K562 (cell line): ENCODE measurements at regions not wholly inside any gene's neighbourhood (a gene's known extent, or its start where the extent isn't known, plus 50 kb on each side); places are given as distances from the start of the nearest gene placed in this dataset.

Experiments used
- ATAC-seq: fragments of 200-7000 bp; cut with Tn5 transposase; 3 replicates; pipeline ENCODE4 v1.9.1; 2020; ENCODE audit warnings: moderate library complexity
- BruUV-seq: library from RNA; stranded (reverse); fragments of 400-500 nt; replicated peaks from 2 replicates; lab custom pipeline; 2021; lab: Mats Ljungman, UMichigan
- CTCF ChIA-PET: fragments of 300-600 bp; formaldehyde crosslinking; extraction: SDS; loops from one replicate; lab custom pipeline; 2021; ENCODE audit warnings: low intra/inter-chr PET ratio; lab: Yijun Ruan, JAX
- POLR2A ChIA-PET: fragments of 300-600, 350-650 bp; sonication (Branson Sonifier 250); formaldehyde crosslinking; extraction: SDS; loops from one replicate; lab custom pipeline; 2021; ENCODE audit warnings: antibody characterized with exemption, inconsistent platforms; lab: Yijun Ruan, JAX
- DNase-seq, 4 experiments: peaks; one replicate each; pipeline versions ENCODE4 v3.0.0 to v3.0.0-alpha.2; 2011 to 2018; ENCODE audit warnings: low spot score in 3 of 4, mixed read lengths in 3 of 4; ENCODE audit errors: extremely low read depth in 1 of 4
- FAIRE-seq: peaks from 2 replicates; lab custom pipeline; 2011; peaks lifted over from hg19 to GRCh38; lab: Jason Lieb, UNC
- H2AFZ ChIP-seq: 2 replicates; pipeline ENCODE4 v1.6.0; 2011; ENCODE audit warnings: low read depth, low read length, control low read depth, inconsistent platforms
- H3K27ac ChIP-seq: fragments of 200-600 bp; 3 replicates; pipeline ENCODE4 v1.8.0; 2011; ENCODE audit warnings: low read depth, mild to moderate bottlenecking, control low read depth, inconsistent platforms, low read length, moderate library complexity, mixed read lengths; ENCODE audit errors: extremely low read depth
- H3K27me3 ChIP-seq, 2 experiments: fragments of 300-600 bp in 1 of 2; 2 replicates in 1 of 2; 3 replicates in 1 of 2; pipeline versions ENCODE4 v1.6.0 to v1.8.0; 2011; ENCODE audit warnings: inconsistent platforms in 2 of 2, low read length in 2 of 2, mild to moderate bottlenecking in 1 of 2, mixed read lengths in 1 of 2, moderate library complexity in 1 of 2; ENCODE audit not compliant: control insufficient read depth in 2 of 2, insufficient read depth in 2 of 2
- H3K36me3 ChIP-seq: fragments of 300-600 bp; 3 replicates; pipeline ENCODE4 v1.8.0; 2011; ENCODE audit warnings: mild to moderate bottlenecking, low read length, inconsistent platforms; ENCODE audit not compliant: control insufficient read depth, insufficient read depth
- H3K4me1 ChIP-seq, 2 experiments: fragments of 200-600 bp in 1 of 2; replicated peaks in 1 of 2; 2 replicates in 1 of 2; 3 replicates in 1 of 2; pipeline versions ENCODE4 v1.5.1 to v1.8.0; 2011; ENCODE audit warnings: inconsistent platforms in 2 of 2, low read length in 2 of 2, mild to moderate bottlenecking in 1 of 2, mixed read lengths in 1 of 2, moderate library complexity in 1 of 2; ENCODE audit not compliant: control insufficient read depth in 2 of 2, insufficient read depth in 2 of 2
- H3K4me2 ChIP-seq: 2 replicates; pipeline ENCODE4 v1.6.1; 2011; ENCODE audit warnings: low read length, control low read depth, inconsistent platforms, mixed read lengths; ENCODE audit not compliant: insufficient read depth
- H3K4me3 ChIP-seq: fragments of 200-600 bp; sonication (generic), shearing (Covaris generic); 2 replicates; pipeline ENCODE4 v1.5.1; 2016; ENCODE audit warnings: control low read depth, inconsistent platforms
- H3K79me2 ChIP-seq: fragments of 200-600 bp; 3 replicates; pipeline ENCODE4 v1.8.0; 2011; ENCODE audit warnings: low read length, inconsistent platforms; ENCODE audit not compliant: control insufficient read depth, insufficient read depth
- H3K9ac ChIP-seq, 2 experiments: 2 replicates each; pipeline versions ENCODE4 v1.6.0 to v1.6.1; 2011; ENCODE audit warnings: low read depth in 2 of 2, low read length in 2 of 2, control low read depth in 1 of 2, inconsistent platforms in 1 of 2, mild to moderate bottlenecking in 1 of 2, mixed read lengths in 1 of 2; ENCODE audit not compliant: insufficient read depth in 1 of 2
- H3K9me1 ChIP-seq: one replicate; pipeline ENCODE4 v1.6.0; 2011; ENCODE audit warnings: inconsistent platforms, mild to moderate bottlenecking, low read length, moderate library complexity; ENCODE audit not compliant: control insufficient read depth, insufficient read depth
- H3K9me3 ChIP-seq: replicated peaks from 2 replicates; pipeline ENCODE4 v1.5.1; 2011; ENCODE audit warnings: low read depth, low read length, inconsistent platforms; ENCODE audit not compliant: control insufficient read depth, insufficient read depth
- H4K20me1 ChIP-seq: replicated peaks from 2 replicates; pipeline ENCODE4 v1.6.1; 2011; ENCODE audit warnings: low read length, inconsistent platforms, mixed read lengths; ENCODE audit not compliant: control insufficient read depth, insufficient read depth
- ASH1L ChIP-seq: fragments of 450-650 bp; IDR thresholded peaks from 2 replicates; pipeline ENCODE4 v1.6.1; 2018; ENCODE audit warnings: borderline replicate concordance, mild to moderate bottlenecking, low read depth; ENCODE audit not compliant: partially characterized antibody
- BMI1 ChIP-seq: fragments of 150-350 bp; IDR thresholded peaks from 2 replicates; pipeline ENCODE4 v1.6.1; 2014; ENCODE audit warnings: low read length
- E4F1 ChIP-seq: fragments of 250-450 bp; sonication (Bioruptor Pico); IDR thresholded peaks from 2 replicates; pipeline ENCODE4 v1.5.0; 2021; ENCODE audit warnings: mild to moderate bottlenecking, borderline replicate concordance
- MCM5 ChIP-seq: fragments of 450-650 bp; IDR thresholded peaks from 2 replicates; pipeline ENCODE4 v1.6.1; 2016; ENCODE audit warnings: low read depth
- MTF1 ChIP-seq: fragments of 250-450 bp; sonication (Bioruptor Pico); IDR thresholded peaks from 2 replicates; pipeline ENCODE4 v1.9.0; 2021; ENCODE audit warnings: moderate library complexity, mild to moderate bottlenecking, inconsistent platforms, borderline replicate concordance
- TEAD2 ChIP-seq: fragments of 450-650 bp; IDR thresholded peaks from 2 replicates; pipeline ENCODE4 v1.6.1; 2016; ENCODE audit warnings: missing genetic modification characterization, control low read depth, missing compliant biosample characterization
- TFE3 ChIP-seq: fragments of 450-650 bp; formaldehyde crosslinking; IDR thresholded peaks from 2 replicates; pipeline ENCODE4 v1.4.0; 2020; ENCODE audit warnings: mild to moderate bottlenecking, mixed read lengths
- ZNF511 ChIP-seq: sonication (generic); formaldehyde crosslinking; IDR thresholded peaks from 2 replicates; pipeline ENCODE4 v1.8.0; 2022; ENCODE audit warnings: mild to moderate bottlenecking, missing genetic modification reagents
- WGBS: fragments of 100-300 bp; shearing (Covaris generic); methylation state at CpG from one replicate; pipeline ENCODE4 v1.1.6; 2016; ENCODE audit warnings: low coverage, mixed read lengths; ENCODE audit not compliant: insufficient coverage; ENCODE audit errors: missing lambda C conversion rate; 5-methylcytosine and 5-hydroxymethylcytosine counted together
- in situ Hi-C: fragments of 300-500 bp; cut with MboI; formaldehyde crosslinking; loops from 4 replicates; pipeline ENCODE4 v1.15.0; 2018; ENCODE audit warnings: inconsistent platforms, mixed read lengths
- intact Hi-C: fragments of 100-400 bp; cut with micrococcal nuclease; formaldehyde crosslinking; loops from 2 replicates; pipeline ENCODE4 v1.14.2; 2022

GRCh38 chr7:118771672-118772071, 547.2 kb downstream of the ANKRD7 start:
- CTCF ChIA-PET: no interaction called here
- H3K27ac ChIP-seq: no peak overlapping the region
- no peak for FAIRE-seq
- no peaks in the 10 kb centered on the region for H3K9me1 ChIP-seq
- H2AFZ ChIP-seq: no peak overlapping the region
- ATAC-seq: no peak
- no peaks in the 10 kb centered on the region for H3K9me3 ChIP-seq
- H3K27me3 ChIP-seq: no peaks in the 10 kb centered on the region
- no peaks in the 10 kb centered on the region for H4K20me1 ChIP-seq
- no peaks in the 10 kb centered on the region for H3K4me1 ChIP-seq
- H3K79me2 ChIP-seq: no peaks in the 10 kb centered on the region
- TF ChIP-seq MTF1 (CRISPR knock-in tag) (no peak), TEAD2 (tag) (no peak), TFE3 (CRISPR knock-in tag) (no peak)
- TF ChIP-seq, all 486 proteins: peak for 0
- DNase-seq: no peak
- H3K4me3 ChIP-seq: no peak overlapping the region
- H3K4me2 ChIP-seq: no peak overlapping the region
- intact Hi-C loops: no loop called here
- no TSS peak for BruUV-seq
- no peaks in the 10 kb centered on the region for H3K36me3 ChIP-seq
- in situ Hi-C loops: no loop called here
- no peak overlapping the region for H3K9ac ChIP-seq
- POLR2A ChIA-PET: no interaction called here

GRCh38 chr7:118777308-118777707, 552.8 kb downstream of the ANKRD7 start:
- Histone ChIP-seq H3K79me2 (no peaks in the 10 kb centered on the region), H3K27me3 (no peaks in the 10 kb centered on the region), H3K36me3 (no peaks in the 10 kb centered on the region), H3K4me2 (no peak overlapping the region), H3K9ac (no peak overlapping the region), H3K4me3 (no peak overlapping the region), H3K27ac (no peak overlapping the region), H4K20me1 (no peaks in the 10 kb centered on the region), H3K4me1 (no peaks in the 10 kb centered on the region), H2AFZ (no peak overlapping the region), H3K9me3 (no peaks in the 10 kb centered on the region), H3K9me1 (no peaks in the 10 kb centered on the region)
- WGBS: 0% methylated on average over 1 of the region's 1 CpG
- POLR2A ChIA-PET: no interaction called here
- no TSS peak for BruUV-seq
- FAIRE-seq (no peak), ATAC-seq (no peak), DNase-seq (no peak)
- TF ChIP-seq ZNF511 (no peak), ASH1L (no peak), MCM5 (no peak), E4F1 (no peak), BMI1 (no peak)
- in situ Hi-C loops: no loop called here
- intact Hi-C loops: no loop called here
- CTCF ChIA-PET: no interaction called here
